ENCODE measurements at regions not wholly inside any gene's neighbourhood (a gene's known extent, or its start where the extent isn't known, plus 50 kb on each side); places are given as distances from the start of the nearest gene placed in this dataset.

DNA sequence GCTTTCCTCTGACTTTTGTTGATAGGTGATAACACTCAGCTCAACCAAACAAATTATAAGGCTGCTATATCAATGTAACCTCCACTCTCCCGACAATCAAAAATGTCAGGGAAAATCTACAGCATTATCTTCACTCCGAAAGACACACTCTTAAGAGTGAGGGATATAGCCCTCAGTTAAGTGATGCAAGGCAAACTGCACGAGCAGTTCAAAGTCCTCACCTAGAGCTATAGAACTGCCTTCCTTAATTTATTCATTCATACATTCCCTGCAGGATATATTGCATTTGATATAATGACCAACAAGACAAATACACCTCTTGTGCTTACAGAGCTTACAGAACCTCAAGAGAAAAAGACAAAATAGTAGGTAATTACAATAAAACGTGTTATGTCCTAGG, 378.1 kb downstream of the ELAVL2 start:
- no peaks in the 10 kb centered on the region for H3K27me3 ChIP-seq (replicated peaks; ENCODE audit: insufficient read depth)
- H3K79me2 ChIP-seq (ENCODE audit: insufficient read depth), result no peaks in the 10 kb centered on the region
- H4K20me1 ChIP-seq (ENCODE audit: insufficient read depth), result no peaks in the 10 kb centered on the region
- H3K9me2 ChIP-seq (ENCODE audit: insufficient read depth), result no peaks in the 10 kb centered on the region
- WGBS, 2 experiments (ENCODE audit: low coverage in 1 of 2, low lambda C conversion rate in 2 of 2, missing lambda C conversion rate in 2 of 2), result 19 to 23% methylated on average over 4 of the region's 4 CpGs
- no peak overlapping the region for H3K9ac ChIP-seq
- H3K4me3 ChIP-seq, result no peak overlapping the region
- in situ Hi-C loops (cut with MboI), result no loop called here
- H3K4me1 ChIP-seq (ENCODE audit: insufficient read depth), result no peaks in the 10 kb centered on the region
- TF ChIP-seq EZH2phosphoT487 (IDR thresholded peaks at IDR 0.05; ENCODE audit: insufficient read depth, low read depth), result no peak
- H3K9me3 ChIP-seq (ENCODE audit: low read depth), result no peaks in the 10 kb centered on the region
- no peaks in the 10 kb centered on the region for H3K36me3 ChIP-seq (ENCODE audit: low read depth)
- no peak overlapping the region for H3K27ac ChIP-seq
- no peak overlapping the region for H3K4me2 ChIP-seq (ENCODE audit: unreplicated experiment)
- no peaks in the 10 kb centered on the region for H3F3A ChIP-seq (ENCODE audit: insufficient read depth)
- H2AFZ ChIP-seq, result no peak overlapping the region
- DNase-seq, result no peak

DNA sequence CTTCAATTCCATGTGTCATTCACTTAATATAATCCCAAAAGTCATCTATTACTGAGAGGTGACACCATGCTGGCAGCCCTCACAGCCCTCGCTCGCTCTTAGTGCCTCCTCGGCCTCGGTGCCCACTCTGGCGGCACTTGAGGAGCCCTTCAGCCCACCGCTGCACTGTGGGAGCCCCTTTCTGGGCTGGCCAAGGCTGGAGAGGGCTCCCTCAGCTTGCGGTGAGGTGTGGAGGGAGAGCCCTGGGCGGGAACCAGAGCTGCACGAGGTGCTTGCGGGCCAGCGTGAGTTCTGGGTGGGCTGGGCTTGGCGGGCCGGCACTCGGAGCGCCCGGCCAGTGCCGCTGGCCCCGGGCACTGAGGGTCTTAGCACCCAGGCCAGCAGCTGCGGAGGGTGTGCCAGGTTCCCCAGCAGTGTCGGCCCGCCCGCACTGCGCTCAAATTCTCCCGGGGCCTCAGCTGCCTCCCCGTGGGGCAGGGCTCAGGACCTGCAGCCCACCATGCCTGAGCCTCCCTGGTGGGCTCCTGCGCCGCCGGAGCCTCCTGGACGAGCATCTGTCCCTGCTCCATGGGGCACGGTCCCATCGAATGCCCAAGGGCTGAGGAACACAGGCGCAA, 374.1 kb downstream of the ELAVL2 start:
- Histone ChIP-seq H3K9me2 (ENCODE audit: insufficient read depth) (no peaks in the 10 kb centered on the region), H3K27ac (no peak overlapping the region), H3K4me2 (ENCODE audit: unreplicated experiment) (no peak overlapping the region), H3K36me3 (ENCODE audit: low read depth) (no peaks in the 10 kb centered on the region), H2AFZ (no peak overlapping the region), H3K9me3 (ENCODE audit: low read depth) (no peaks in the 10 kb centered on the region), H3K4me3 (no peak overlapping the region), H3K9ac (no peak overlapping the region), H3K79me2 (ENCODE audit: insufficient read depth) (no peaks in the 10 kb centered on the region), H3K27me3 (replicated peaks; ENCODE audit: insufficient read depth) (no peaks in the 10 kb centered on the region), H3F3A (ENCODE audit: insufficient read depth) (no peaks in the 10 kb centered on the region), H4K20me1 (ENCODE audit: insufficient read depth) (no peaks in the 10 kb centered on the region), H3K4me1 (ENCODE audit: insufficient read depth) (no peaks in the 10 kb centered on the region)
- no peak for DNase-seq
- WGBS, 2 experiments (ENCODE audit: low coverage in 1 of 2, low lambda C conversion rate in 2 of 2, missing lambda C conversion rate in 2 of 2), result 62 to 63% methylated on average over 21 to 27 of the region's 32 CpGs
- in situ Hi-C loops (cut with MboI), result no loop called here
- TF ChIP-seq EZH2phosphoT487 (IDR thresholded peaks at IDR 0.05; ENCODE audit: insufficient read depth, low read depth) (no peak), EZH2 (IDR thresholded peaks at IDR 0.05; ENCODE audit: insufficient read depth, poor library complexity, severe bottlenecking) (no peak)

GRCh38 chr9:23464275-23464674, 361.8 kb downstream of the ELAVL2 start:
- in situ Hi-C loops (cut with MboI), result no loop called here
- no peak for DNase-seq
- WGBS, 2 experiments (ENCODE audit: low coverage in 1 of 2, low lambda C conversion rate in 2 of 2, missing lambda C conversion rate in 2 of 2), result 32 to 41% methylated on average over 4 of the region's 4 CpGs

DNA sequence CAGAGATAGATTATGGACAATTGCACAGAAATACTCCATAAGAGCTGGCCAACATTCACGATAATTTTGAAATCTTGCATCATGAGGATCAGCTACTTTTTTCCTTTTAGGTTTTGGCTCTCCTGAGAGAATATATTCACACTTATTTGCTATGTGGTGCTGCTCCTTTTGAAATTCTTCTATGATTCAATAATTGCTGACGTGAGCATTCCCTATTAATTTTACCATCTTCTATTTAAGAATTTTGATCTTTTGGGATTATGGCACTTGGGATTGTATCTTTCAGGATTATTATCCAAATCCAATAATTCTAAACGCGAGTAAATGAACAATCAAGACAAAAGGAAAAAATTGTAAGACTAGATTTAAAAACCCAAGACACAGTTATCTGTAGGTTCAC, 358.8 kb downstream of the ELAVL2 start:
- H2AFZ ChIP-seq, result no peak overlapping the region
- no peaks in the 10 kb centered on the region for H3K79me2 ChIP-seq (ENCODE audit: insufficient read depth)
- 23 to 35% methylated on average over 4 of the region's 4 CpGs for WGBS, 2 experiments (ENCODE audit: low coverage in 1 of 2, low lambda C conversion rate in 2 of 2, missing lambda C conversion rate in 2 of 2)
- H3K36me3 ChIP-seq (ENCODE audit: low read depth), result no peaks in the 10 kb centered on the region
- in situ Hi-C loops (cut with MboI), result no loop called here
- no peaks in the 10 kb centered on the region for H3K9me3 ChIP-seq (ENCODE audit: low read depth)
- no peak overlapping the region for H3K4me3 ChIP-seq
- TF ChIP-seq EZH2phosphoT487 (IDR thresholded peaks at IDR 0.05; ENCODE audit: insufficient read depth, low read depth) (no peak), EZH2 (IDR thresholded peaks at IDR 0.05; ENCODE audit: insufficient read depth, poor library complexity, severe bottlenecking) (no peak)
- H3K4me2 ChIP-seq (ENCODE audit: unreplicated experiment), result no peak overlapping the region
- H4K20me1 ChIP-seq (ENCODE audit: insufficient read depth), result no peaks in the 10 kb centered on the region
- H3K4me1 ChIP-seq (ENCODE audit: insufficient read depth), result no peaks in the 10 kb centered on the region
- no peak for DNase-seq
- no peak overlapping the region for H3K27ac ChIP-seq
- no peaks in the 10 kb centered on the region for H3F3A ChIP-seq (ENCODE audit: insufficient read depth)
- no peak overlapping the region for H3K9ac ChIP-seq
- no peaks in the 10 kb centered on the region for H3K9me2 ChIP-seq (ENCODE audit: insufficient read depth)
- H3K27me3 ChIP-seq (replicated peaks; ENCODE audit: insufficient read depth), result no peaks in the 10 kb centered on the region

More at GRCh38 chr9:23464275-23464674, 361.8 kb downstream of the ELAVL2 start:
- Histone ChIP-seq H3K9me2 (ENCODE audit: insufficient read depth) (no peaks in the 10 kb centered on the region), H3K36me3 (ENCODE audit: low read depth) (no peaks in the 10 kb centered on the region), H2AFZ (no peak overlapping the region), H3K27ac (no peak overlapping the region), H3K27me3 (replicated peaks; ENCODE audit: insufficient read depth) (no peaks in the 10 kb centered on the region), H3K4me1 (ENCODE audit: insufficient read depth) (no peaks in the 10 kb centered on the region), H3K79me2 (ENCODE audit: insufficient read depth) (no peaks in the 10 kb centered on the region), H3F3A (ENCODE audit: insufficient read depth) (no peaks in the 10 kb centered on the region), H3K4me2 (ENCODE audit: unreplicated experiment) (no peak overlapping the region), H3K9me3 (ENCODE audit: low read depth) (no peaks in the 10 kb centered on the region), H4K20me1 (ENCODE audit: insufficient read depth) (no peaks in the 10 kb centered on the region), H3K4me3 (no peak overlapping the region), H3K9ac (no peak overlapping the region)
- TF ChIP-seq EZH2 (IDR thresholded peaks at IDR 0.05; ENCODE audit: insufficient read depth, poor library complexity, severe bottlenecking) (no peak), EZH2phosphoT487 (IDR thresholded peaks at IDR 0.05; ENCODE audit: insufficient read depth, low read depth) (no peak)

- no peak for TF ChIP-seq EZH2 (IDR thresholded peaks at IDR 0.05; ENCODE audit: insufficient read depth, poor library complexity, severe bottlenecking)
- TF ChIP-seq EZH2phosphoT487 (IDR thresholded peaks at IDR 0.05; ENCODE audit: insufficient read depth, low read depth), result no peak
- in situ Hi-C loops (cut with MboI), result loop anchor here (10.0 kb wide), 1 partner anchor 663 kb away; no protein-coding TSS in a partner anchor
- 26 to 40% methylated on average over 2 of the region's 2 CpGs for WGBS, 2 experiments (ENCODE audit: low coverage in 1 of 2, low lambda C conversion rate in 2 of 2, missing lambda C conversion rate in 2 of 2)
- H3K27me3 ChIP-seq (replicated peaks; ENCODE audit: insufficient read depth), result no peaks in the 10 kb centered on the region
- no peak overlapping the region for H2AFZ ChIP-seq
- H3K9me2 ChIP-seq (ENCODE audit: insufficient read depth), result no peaks in the 10 kb centered on the region
- H3K4me2 ChIP-seq (ENCODE audit: unreplicated experiment), result no peak overlapping the region
- H3F3A ChIP-seq (ENCODE audit: insufficient read depth), result no peaks in the 10 kb centered on the region
- no peak overlapping the region for H3K27ac ChIP-seq
- no peaks in the 10 kb centered on the region for H4K20me1 ChIP-seq (ENCODE audit: insufficient read depth)
- H3K79me2 ChIP-seq (ENCODE audit: insufficient read depth), result no peaks in the 10 kb centered on the region
- H3K36me3 ChIP-seq (ENCODE audit: low read depth), result no peaks in the 10 kb centered on the region
- H3K4me3 ChIP-seq, result no peak overlapping the region
- H3K9me3 ChIP-seq (ENCODE audit: low read depth), result no peaks in the 10 kb centered on the region
- no peak for DNase-seq
- no peaks in the 10 kb centered on the region for H3K4me1 ChIP-seq (ENCODE audit: insufficient read depth)
- no peak overlapping the region for H3K9ac ChIP-seq
Observed at GRCh38 chr9:23477908-23478307, 348.1 kb downstream of the ELAVL2 start.
